OCI-LY7 (cell line): ENCODE measurements at regions not wholly inside any gene's neighbourhood (a gene's known extent, or its start where the extent isn't known, plus 50 kb on each side); places are given as distances from the start of the nearest gene placed in this dataset.

Experiments used
- BruUV-seq: library from RNA; stranded (reverse); fragments of 400-500 nt; replicated peaks from 2 replicates; lab custom pipeline; 2021; lab: Mats Ljungman, UMichigan
- CTCF ChIA-PET: fragments of 300-600 bp; sonication (Branson Sonifier 250); formaldehyde crosslinking; loops from one replicate; lab custom pipeline; 2022; ENCODE audit warnings: antibody characterized with exemption; ENCODE audit not compliant: unreplicated experiment; lab: Charles Lee
- POLR2A ChIA-PET: fragments of 300-600 bp; sonication (Branson Sonifier 250); formaldehyde crosslinking; loops from one replicate; lab custom pipeline; 2022; ENCODE audit warnings: antibody characterized with exemption; lab: Charles Lee
- DNase-seq: peaks from one replicate; pipeline ENCODE4 v3.0.0-alpha.2; 2015; ENCODE audit warnings: low spot score
- H2AFZ ChIP-seq: fragments of 200-600 bp; sonication (generic), shearing (Covaris generic); 2 replicates; pipeline ENCODE4 v1.6.1; 2014; ENCODE audit warnings: mild to moderate bottlenecking, antibody characterized with exemption, low read length, moderate library complexity
- H3K27ac ChIP-seq: fragments of 200-600 bp; sonication (generic); 2 replicates; pipeline ENCODE4 v1.5.1; 2014; ENCODE audit warnings: mixed run types, low read depth, mild to moderate bottlenecking, moderate library complexity, low read length, inconsistent platforms; ENCODE audit not compliant: poor library complexity, severe bottlenecking
- H3K36me3 ChIP-seq: fragments of 200-600 bp; sonication (generic); 2 replicates; pipeline ENCODE4 v1.6.1; 2014; ENCODE audit warnings: mild to moderate bottlenecking, antibody characterized with exemption, low read length, moderate library complexity, mixed read lengths; ENCODE audit not compliant: insufficient read depth
- H3K4me1 ChIP-seq: fragments of 200-600 bp; sonication (generic); 2 replicates; pipeline ENCODE4 v1.5.1; 2014; ENCODE audit warnings: mild to moderate bottlenecking, low read length; ENCODE audit not compliant: insufficient read depth, poor library complexity, severe bottlenecking
- H3K4me2 ChIP-seq: fragments of 200-600 bp; sonication (generic); 2 replicates; pipeline ENCODE4 v1.6.1; 2014; ENCODE audit warnings: mild to moderate bottlenecking, low read length
- H3K4me3 ChIP-seq: fragments of 200-600 bp; sonication (generic); 2 replicates; pipeline ENCODE4 v1.5.1; 2014; ENCODE audit warnings: mild to moderate bottlenecking, low read depth, low read length; ENCODE audit not compliant: poor library complexity, severe bottlenecking
- H3K79me2 ChIP-seq: fragments of 200-600 bp; sonication (generic); 2 replicates; pipeline ENCODE4 v1.6.1; 2016; ENCODE audit warnings: low read depth, mild to moderate bottlenecking, low read length, moderate library complexity, mixed read lengths; ENCODE audit not compliant: insufficient read depth
- H3K9me2 ChIP-seq: fragments of 200-600 bp; sonication (generic); 2 replicates; pipeline ENCODE4 v1.6.1; 2016; ENCODE audit warnings: mild to moderate bottlenecking, low read length, mixed read lengths; ENCODE audit not compliant: insufficient read depth
- H3K9me3 ChIP-seq: fragments of 200-600 bp; sonication (generic); 2 replicates; pipeline ENCODE4 v1.6.1; 2014; ENCODE audit warnings: mild to moderate bottlenecking, mixed run types, low read length, mixed read lengths
- H4K20me1 ChIP-seq: fragments of 200-600 bp; sonication (generic); 2 replicates; pipeline ENCODE4 v1.6.1; 2014; ENCODE audit warnings: mild to moderate bottlenecking, antibody characterized with exemption, low read length, moderate library complexity, mixed read lengths; ENCODE audit not compliant: insufficient read depth
- CTCF ChIP-seq: fragments of 200-600 bp; sonication (generic); conservative IDR thresholded peaks from 2 replicates; pipeline ENCODE4 v1.5.1; 2014; ENCODE audit warnings: mild to moderate bottlenecking, antibody characterized with exemption, low read length, moderate library complexity, mixed read lengths
- EZH2phosphoT487 ChIP-seq: fragments of 200-600 bp; sonication (generic); IDR thresholded peaks from 2 replicates; pipeline ENCODE4 v1.6.1; 2018; ENCODE audit warnings: low read depth, borderline replicate concordance, mild to moderate bottlenecking, mixed run types, antibody characterized with exemption, low read length, moderate library complexity, mixed read lengths
- intact Hi-C: fragments of 100-400 bp; cut with micrococcal nuclease; formaldehyde crosslinking; loops from one replicate; pipeline ENCODE4 v1.10.0; 2022; ENCODE audit not compliant: unreplicated experiment

GRCh38 chr10:42422911-42423310 is 215.5 kb downstream of the ZNF33B start:
- no peak for DNase-seq
- no peaks in the 10 kb centered on the region for H3K9me3 ChIP-seq
- H3K79me2 ChIP-seq = no peaks in the 10 kb centered on the region
- no peaks in the 10 kb centered on the region for H3K36me3 ChIP-seq
- H3K27ac ChIP-seq = no peak overlapping the region
- ChIA-PET CTCF (no interaction called here), POLR2A (no interaction called here)
- H2AFZ ChIP-seq = no peak overlapping the region
- H3K4me1 ChIP-seq = no peaks in the 10 kb centered on the region
- H3K4me2 ChIP-seq = no peak overlapping the region
- no TSS peak for BruUV-seq
- TF ChIP-seq EZH2phosphoT487 (no peak), CTCF (no peak)
- no peaks in the 10 kb centered on the region for H4K20me1 ChIP-seq
- H3K9me2 ChIP-seq = no peaks in the 10 kb centered on the region
- no peak overlapping the region for H3K4me3 ChIP-seq
- intact Hi-C loops = no loop called here

GRCh38 chr10:42421812-42422211 is 216.6 kb downstream of the ZNF33B start:
- POLR2A ChIA-PET = interaction anchor here (1.0 kb wide), 1 partner anchor 9 kb away, joined by 3 read pairs; no protein-coding TSS in a partner anchor
- intact Hi-C loops = no loop called here
- no peak overlapping the region for H3K4me3 ChIP-seq
- H3K79me2 ChIP-seq = no peaks in the 10 kb centered on the region
- H3K4me1 ChIP-seq = no peaks in the 10 kb centered on the region
- H3K9me3 ChIP-seq = no peaks in the 10 kb centered on the region
- no peak overlapping the region for H3K4me2 ChIP-seq
- CTCF ChIA-PET = no interaction called here
- H4K20me1 ChIP-seq = no peaks in the 10 kb centered on the region
- H3K27ac ChIP-seq = no peak overlapping the region
- no TSS peak for BruUV-seq
- TF ChIP-seq EZH2phosphoT487 (no peak), CTCF (no peak)
- no peaks in the 10 kb centered on the region for H3K9me2 ChIP-seq
- no peak for DNase-seq
- no peaks in the 10 kb centered on the region for H3K36me3 ChIP-seq
- H2AFZ ChIP-seq = no peak overlapping the region

- H3K9me3 ChIP-seq = no peaks in the 10 kb centered on the region
- no peak overlapping the region for H3K27ac ChIP-seq
- no peaks in the 10 kb centered on the region for H3K9me2 ChIP-seq
- no peak overlapping the region for H3K4me2 ChIP-seq
- DNase-seq = no peak
- H3K4me1 ChIP-seq = no peaks in the 10 kb centered on the region
- no peak overlapping the region for H2AFZ ChIP-seq
- no peaks in the 10 kb centered on the region for H3K36me3 ChIP-seq
- ChIA-PET POLR2A (no interaction called here), CTCF (no interaction called here)
- H4K20me1 ChIP-seq = no peaks in the 10 kb centered on the region
- intact Hi-C loops = no loop called here
- no peak overlapping the region for H3K4me3 ChIP-seq
- BruUV-seq = no TSS peak
- TF ChIP-seq EZH2phosphoT487 (no peak), CTCF (no peak)
- no peaks in the 10 kb centered on the region for H3K79me2 ChIP-seq
These were observed 218.6 kb downstream of the ZNF33B start for GRCh38 chr10:42419789-42420188.
